ENCODE measurements at regions not wholly inside any gene's neighbourhood (a gene's known extent, or its start where the extent isn't known, plus 50 kb on each side); places are given as distances from the start of the nearest gene placed in this dataset.

DNA sequence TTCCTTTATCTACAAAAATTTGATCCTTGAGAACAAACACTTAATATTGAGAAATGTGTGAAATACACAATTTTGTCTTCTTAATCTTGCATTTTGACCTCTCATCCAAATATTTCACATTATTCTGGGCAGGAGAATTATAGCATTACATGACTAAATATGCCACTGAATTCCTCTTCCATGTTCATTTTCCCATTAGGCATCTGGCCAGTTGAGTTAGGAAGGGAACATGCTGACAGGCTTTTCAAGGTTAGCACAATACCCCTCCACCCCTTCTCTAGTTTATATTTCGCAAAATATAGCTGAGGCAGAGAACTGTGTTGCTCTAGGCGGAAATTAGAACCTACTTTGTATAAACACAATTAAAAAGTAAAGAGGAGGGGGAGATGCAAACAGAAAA is 271.7 kb upstream of the ZC3H12C start:
- Histone ChIP-seq H3F3A (replicated peaks; ENCODE audit: insufficient read depth) (no peaks in the 10 kb centered on the region), H2AFZ (ENCODE audit: low read depth) (no peak overlapping the region), H3K4me2 (no peak overlapping the region), H3K9me3 (no peaks in the 10 kb centered on the region), H3K4me3 (ENCODE audit: low read depth in 2 of 2, low read length in 1 of 2) (no peak overlapping the region), H3K4me1 (ENCODE audit: control insufficient read depth in 1 of 2, insufficient read depth in 2 of 2, low read depth in 1 of 2, low read length in 1 of 2) (no peaks in the 10 kb centered on the region), H3K27me3 (ENCODE audit: insufficient read depth) (no peaks in the 10 kb centered on the region; the same call in 1 of the 2 replicates), H3K9me2 (no peaks in the 10 kb centered on the region), H4K20me1 (ENCODE audit: insufficient read depth) (no peaks in the 10 kb centered on the region), H3K79me2 (ENCODE audit: insufficient read depth) (no peaks in the 10 kb centered on the region), H3K9ac (no peak overlapping the region), H3K36me3 (replicated peaks in 1 of 2; ENCODE audit: control insufficient read depth in 1 of 2, insufficient read depth in 2 of 2, low read length in 1 of 2) (no peaks in the 10 kb centered on the region), H3K27ac (ENCODE audit: low read depth in 2 of 2, low read length in 1 of 2) (no peak overlapping the region)
- CTCF ChIA-PET, result interaction anchor here (0.8 kb wide), 1 partner anchor 1123 kb away, joined by 3 read pairs; no protein-coding TSS in a partner anchor
- POLR2A ChIA-PET, result no interaction called here
- no peak for DNase-seq
- TF ChIP-seq RFX5 (IDR thresholded peaks at IDR 0.05; ENCODE audit: low read length), result no peak
- no peak for TF ChIP-seq YY1 (IDR thresholded peaks at IDR 0.05; ENCODE audit: low read depth)
- TF ChIP-seq MEF2A (IDR thresholded peaks at IDR 0.05; ENCODE audit: borderline replicate concordance, low read depth), result no peak
- TF ChIP-seq REST (IDR thresholded peaks at IDR 0.05; ENCODE audit: low read depth, low read length), result no peak
- no peak for TF ChIP-seq FOXM1 (IDR thresholded peaks at IDR 0.05; ENCODE audit: low read depth)
- no peak for TF ChIP-seq GABPA (IDR thresholded peaks at IDR 0.05; ENCODE audit: low read depth)
- TF ChIP-seq, protein P1, sequence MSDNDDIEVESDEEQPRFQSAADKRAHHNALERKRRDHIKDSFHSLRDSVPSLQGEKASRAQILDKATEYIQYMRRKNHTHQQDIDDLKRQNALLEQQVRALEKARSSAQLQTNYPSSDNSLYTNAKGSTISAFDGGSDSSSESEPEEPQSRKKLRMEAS (IDR thresholded peaks at IDR 0.05; ENCODE audit: low read depth), result no peak
- TF ChIP-seq CHD2 (IDR thresholded peaks at IDR 0.05; ENCODE audit: low read length, partially characterized antibody), result no peak
- 14% methylated on average over 2 of the region's 2 CpGs for WGBS (ENCODE audit: low lambda C conversion rate)

- Histone ChIP-seq H2AFZ (ENCODE audit: low read depth) (no peak overlapping the region), H3K27me3 (ENCODE audit: insufficient read depth) (no peaks in the 10 kb centered on the region; the same call in 1 of the 2 replicates), H3K9ac (no peak overlapping the region), H3F3A (replicated peaks; ENCODE audit: insufficient read depth) (no peaks in the 10 kb centered on the region), H3K4me2 (no peak overlapping the region), H3K9me2 (no peaks in the 10 kb centered on the region), H3K4me3 (ENCODE audit: low read depth in 2 of 2, low read length in 1 of 2) (no peak overlapping the region), H3K27ac (ENCODE audit: low read depth in 2 of 2, low read length in 1 of 2) (no peak overlapping the region), H4K20me1 (ENCODE audit: insufficient read depth) (no peaks in the 10 kb centered on the region), H3K9me3 (no peaks in the 10 kb centered on the region), H3K79me2 (ENCODE audit: insufficient read depth) (no peaks in the 10 kb centered on the region), H3K4me1 (ENCODE audit: control insufficient read depth in 1 of 2, insufficient read depth in 2 of 2, low read depth in 1 of 2, low read length in 1 of 2) (no peaks in the 10 kb centered on the region), H3K36me3 (replicated peaks in 1 of 2; ENCODE audit: control insufficient read depth in 1 of 2, insufficient read depth in 2 of 2, low read length in 1 of 2) (no peaks in the 10 kb centered on the region)
- 36% methylated on average over 6 of the region's 6 CpGs for WGBS (ENCODE audit: low lambda C conversion rate)
- POLR2A ChIA-PET, result no interaction called here
- CTCF ChIA-PET, result interaction anchor here (0.8 kb wide), 1 partner anchor 1125 kb away, joined by 3 read pairs; no protein-coding TSS in a partner anchor
- DNase-seq, result no peak
- no peak for TF ChIP-seq ZBTB33 (IDR thresholded peaks at IDR 0.05; ENCODE audit: borderline replicate concordance, low read depth)
- TF ChIP-seq, protein P1 (IDR thresholded peaks at IDR 0.05; ENCODE audit: low read depth), result no peak
- no peak for TF ChIP-seq RAD21 (IDR thresholded peaks at IDR 0.05; ENCODE audit: low read length)
- TF ChIP-seq, protein P2, sequence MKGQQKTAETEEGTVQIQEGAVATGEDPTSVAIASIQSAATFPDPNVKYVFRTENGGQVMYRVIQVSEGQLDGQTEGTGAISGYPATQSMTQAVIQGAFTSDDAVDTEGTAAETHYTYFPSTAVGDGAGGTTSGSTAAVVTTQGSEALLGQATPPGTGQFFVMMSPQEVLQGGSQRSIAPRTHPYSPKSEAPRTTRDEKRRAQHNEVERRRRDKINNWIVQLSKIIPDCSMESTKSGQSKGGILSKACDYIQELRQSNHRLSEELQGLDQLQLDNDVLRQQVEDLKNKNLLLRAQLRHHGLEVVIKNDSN (IDR thresholded peaks at IDR 0.05; ENCODE audit: borderline replicate concordance, low read depth), result no peak
- TF ChIP-seq CTCF (IDR thresholded peaks at IDR 0.05), result no peak
- TF ChIP-seq IRF3 (IDR thresholded peaks at IDR 0.05; ENCODE audit: low read depth, low read length), result no peak
- TF ChIP-seq SIN3A (IDR thresholded peaks at IDR 0.05; ENCODE audit: borderline replicate concordance, low read depth, low read length), result no peak
- no peak for TF ChIP-seq PBX3 (IDR thresholded peaks at IDR 0.05)
These were observed 270.6 kb upstream of the ZC3H12C start for GRCh38 chr11:109822436-109823102.

Data from SK-N-SH (cell line).